Fibroblast of mammary gland (primary cell): ENCODE measurements at regions not wholly inside any gene's neighbourhood (a gene's known extent, or its start where the extent isn't known, plus 50 kb on each side); places are given as distances from the start of the nearest gene placed in this dataset.

Experiments
- DNase-seq: peaks from one replicate; pipeline ENCODE4 v3.0.0-alpha.2; 2010; ENCODE audit warnings: low read depth
- H3K4me3 ChIP-seq: 2 replicates; pipeline ENCODE4 v1.5.1; 2011; ENCODE audit warnings: low read depth, mild to moderate bottlenecking, low read length, moderate library complexity; ENCODE audit not compliant: control insufficient read depth
- TF ChIP-seq, protein P1 (sequence below): conservative IDR thresholded peaks from 2 replicates; pipeline ENCODE4 v1.5.1; 2011; ENCODE audit warnings: low read depth, low read length, inconsistent platforms; ENCODE audit not compliant: control insufficient read depth, insufficient read depth

- TF ChIP-seq, protein P1, sequence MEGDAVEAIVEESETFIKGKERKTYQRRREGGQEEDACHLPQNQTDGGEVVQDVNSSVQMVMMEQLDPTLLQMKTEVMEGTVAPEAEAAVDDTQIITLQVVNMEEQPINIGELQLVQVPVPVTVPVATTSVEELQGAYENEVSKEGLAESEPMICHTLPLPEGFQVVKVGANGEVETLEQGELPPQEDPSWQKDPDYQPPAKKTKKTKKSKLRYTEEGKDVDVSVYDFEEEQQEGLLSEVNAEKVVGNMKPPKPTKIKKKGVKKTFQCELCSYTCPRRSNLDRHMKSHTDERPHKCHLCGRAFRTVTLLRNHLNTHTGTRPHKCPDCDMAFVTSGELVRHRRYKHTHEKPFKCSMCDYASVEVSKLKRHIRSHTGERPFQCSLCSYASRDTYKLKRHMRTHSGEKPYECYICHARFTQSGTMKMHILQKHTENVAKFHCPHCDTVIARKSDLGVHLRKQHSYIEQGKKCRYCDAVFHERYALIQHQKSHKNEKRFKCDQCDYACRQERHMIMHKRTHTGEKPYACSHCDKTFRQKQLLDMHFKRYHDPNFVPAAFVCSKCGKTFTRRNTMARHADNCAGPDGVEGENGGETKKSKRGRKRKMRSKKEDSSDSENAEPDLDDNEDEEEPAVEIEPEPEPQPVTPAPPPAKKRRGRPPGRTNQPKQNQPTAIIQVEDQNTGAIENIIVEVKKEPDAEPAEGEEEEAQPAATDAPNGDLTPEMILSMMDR = no peak
- H3K4me3 ChIP-seq = no peak overlapping the region
- DNase-seq = no peak
Observed at GRCh38 chr7:95672434-95672833, 76.1 kb upstream of the PDK4 start.

DNA sequence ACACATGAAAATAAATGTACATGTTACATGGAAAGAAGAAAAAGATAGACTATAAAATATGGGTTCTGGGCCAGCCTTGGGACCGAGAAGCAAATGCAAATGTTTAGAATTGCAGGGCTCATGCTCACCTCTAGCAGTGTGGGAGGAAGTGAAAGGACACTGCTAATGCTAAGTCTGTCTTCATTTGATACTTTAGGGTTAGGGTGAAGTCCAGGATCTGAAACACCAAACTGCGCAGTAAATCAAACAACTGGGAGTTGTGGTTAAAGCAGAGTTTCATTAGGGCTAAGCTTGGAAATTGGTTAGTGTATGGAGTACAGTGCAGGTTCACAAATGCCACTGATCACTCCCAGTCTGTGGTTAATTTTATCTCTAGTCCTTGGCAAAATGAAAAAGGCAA is 73.2 kb upstream of the PDK4 start:
- TF ChIP-seq, protein P1 = no peak
- DNase-seq = no peak
- no peak overlapping the region for H3K4me3 ChIP-seq

DNA sequence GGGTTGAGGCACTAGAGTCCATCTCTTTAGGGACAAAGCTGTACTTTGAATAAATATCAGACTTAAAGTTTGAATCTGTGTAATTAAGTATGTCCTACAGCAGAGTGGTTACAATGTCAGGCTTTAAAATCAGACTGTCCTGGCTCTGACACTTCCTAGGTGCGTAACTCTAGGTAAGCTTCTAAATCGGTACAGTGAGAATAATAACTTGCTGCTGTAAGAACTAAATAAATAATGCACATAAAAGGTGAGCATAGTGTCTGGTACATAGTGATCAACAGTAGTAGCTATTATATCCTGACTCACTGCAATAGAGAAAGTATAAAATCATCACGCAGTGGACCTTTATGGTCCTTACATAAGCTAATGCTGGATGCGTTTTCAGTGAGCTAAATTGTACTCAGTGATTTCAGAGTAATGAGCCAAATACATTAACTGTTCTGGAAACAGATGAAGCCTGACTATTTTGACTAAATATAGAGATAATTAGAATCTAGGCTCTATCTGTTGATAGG is 72.2 kb upstream of the PDK4 start:
- TF ChIP-seq, protein P1 = no peak
- H3K4me3 ChIP-seq = no peak overlapping the region
- DNase-seq = no peak

DNA sequence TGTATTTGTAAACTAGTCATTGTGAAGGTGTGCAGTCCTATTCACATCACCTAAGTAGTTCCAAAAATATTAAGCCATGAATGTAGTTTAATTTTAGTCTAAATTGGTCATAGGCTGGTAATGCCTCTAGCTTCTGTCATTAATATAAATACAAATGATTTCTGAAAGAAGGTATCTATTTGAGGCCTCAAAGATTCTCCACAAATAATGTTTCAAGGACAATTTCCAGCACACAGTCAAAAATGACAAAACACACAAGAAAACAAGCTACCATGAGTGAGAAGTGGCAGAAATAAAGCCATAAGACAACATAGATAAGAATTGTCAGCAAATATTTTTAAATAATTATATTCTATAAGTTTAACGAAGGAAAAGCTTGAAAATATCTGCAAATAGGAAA is 66.7 kb upstream of the PDK4 start:
- TF ChIP-seq, protein P1 = no peak
- H3K4me3 ChIP-seq = no peak overlapping the region
- no peak for DNase-seq

GRCh38 chr7:95660023-95660434 is 63.7 kb upstream of the PDK4 start:
- TF ChIP-seq, protein P1 = no peak
- no peak overlapping the region for H3K4me3 ChIP-seq
- DNase-seq = peak; percentile 22

- no peak overlapping the region for H3K4me3 ChIP-seq
- TF ChIP-seq, protein P1 = no peak
- no peak for DNase-seq
Observed at GRCh38 chr7:95658676-95659075, 62.4 kb upstream of the PDK4 start.

GRCh38 chr7:95649546-95649945 is 53.2 kb upstream of the PDK4 start:
- TF ChIP-seq, protein P1 = no peak
- no peak overlapping the region for H3K4me3 ChIP-seq

More at GRCh38 chr7:95649546-95649945, 53.2 kb upstream of the PDK4 start:
- DNase-seq = peak; percentile 56
